ENCODE measurements at regions not wholly inside any gene's neighbourhood (a gene's known extent, or its start where the extent isn't known, plus 50 kb on each side); places are given as distances from the start of the nearest gene placed in this dataset.

GRCh38 chr15:54808321-54808720, 388.4 kb downstream of the RSL24D1 start:
- H3K27me3 ChIP-seq = no peaks in the 10 kb centered on the region
- no peaks in the 10 kb centered on the region for H3K4me1 ChIP-seq
- 80 to 82% methylated on average over 3 of the region's 3 CpGs for WGBS, 2 donors
- no peaks in the 10 kb centered on the region for H3K9me3 ChIP-seq
- intact Hi-C loops (cut with DNase I; ENCODE audit: low total_unique reads) = no loop called here
- TF ChIP-seq POLR2A (IDR thresholded peaks at IDR 0.05) (no peak), CTCF (IDR thresholded peaks at IDR 0.05) (no peak)
- no peak overlapping the region for H3K4me3 ChIP-seq
- no peak for DNase-seq
- H3K27ac ChIP-seq = no peak overlapping the region
- H3K36me3 ChIP-seq (ENCODE audit: low read depth, missing control alignments) = no peaks in the 10 kb centered on the region

- no peaks in the 10 kb centered on the region for H3K36me3 ChIP-seq (ENCODE audit: low read depth, missing control alignments)
- no peak overlapping the region for H3K4me3 ChIP-seq
- H3K4me1 ChIP-seq = no peaks in the 10 kb centered on the region
- H3K9me3 ChIP-seq = no peaks in the 10 kb centered on the region
- TF ChIP-seq CTCF (IDR thresholded peaks at IDR 0.05) = no peak
- no peak for TF ChIP-seq POLR2A (IDR thresholded peaks at IDR 0.05)
- intact Hi-C loops (cut with DNase I; ENCODE audit: low total_unique reads) = no loop called here
- H3K27me3 ChIP-seq = no peaks in the 10 kb centered on the region
- H3K27ac ChIP-seq = no peak overlapping the region
- 85 to 86% methylated on average over 1 of the region's 1 CpG for WGBS, 2 donors
- no peak for DNase-seq
Observed at GRCh38 chr15:54803987-54804386, 392.8 kb downstream of the RSL24D1 start.

GRCh38 chr15:54803134-54803808, 393.5 kb downstream of the RSL24D1 start:
- 73 to 77% methylated on average over 4 of the region's 4 CpGs for WGBS, 2 donors
- Histone ChIP-seq H3K27me3 (no peaks in the 10 kb centered on the region), H3K4me1 (no peaks in the 10 kb centered on the region), H3K4me3 (no peak overlapping the region), H3K36me3 (ENCODE audit: low read depth, missing control alignments) (no peaks in the 10 kb centered on the region), H3K27ac (no peak overlapping the region), H3K9me3 (no peaks in the 10 kb centered on the region)
- no peak for DNase-seq
- intact Hi-C loops (cut with DNase I; ENCODE audit: low total_unique reads) = no loop called here
- TF ChIP-seq CTCF (IDR thresholded peaks at IDR 0.05) = no peak
- no peak for TF ChIP-seq POLR2A (IDR thresholded peaks at IDR 0.05)

GRCh38 chr15:54792526-54792925, 404.2 kb downstream of the RSL24D1 start:
- Histone ChIP-seq H3K36me3 (ENCODE audit: low read depth, missing control alignments) (no peaks in the 10 kb centered on the region), H3K4me3 (no peak overlapping the region), H3K27me3 (no peaks in the 10 kb centered on the region), H3K9me3 (no peaks in the 10 kb centered on the region), H3K4me1 (no peaks in the 10 kb centered on the region), H3K27ac (no peak overlapping the region)
- WGBS, 2 donors = 89 to 93% methylated on average over 1 of the region's 1 CpG
- TF ChIP-seq POLR2A (IDR thresholded peaks at IDR 0.05) = no peak
- TF ChIP-seq CTCF (IDR thresholded peaks at IDR 0.05) = no peak
- intact Hi-C loops (cut with DNase I; ENCODE audit: low total_unique reads) = no loop called here
- no peak for DNase-seq

GRCh38 chr15:54790693-54791092, 406.0 kb downstream of the RSL24D1 start:
- H3K4me1 ChIP-seq = no peaks in the 10 kb centered on the region
- intact Hi-C loops (cut with DNase I; ENCODE audit: low total_unique reads) = no loop called here
- H3K4me3 ChIP-seq = no peak overlapping the region
- H3K27me3 ChIP-seq = no peaks in the 10 kb centered on the region
- H3K9me3 ChIP-seq = no peaks in the 10 kb centered on the region
- no peak overlapping the region for H3K27ac ChIP-seq
- no peak for DNase-seq
- no peaks in the 10 kb centered on the region for H3K36me3 ChIP-seq (ENCODE audit: low read depth, missing control alignments)
- WGBS, 2 donors = 74% methylated on average over 1 of the region's 1 CpG
- TF ChIP-seq CTCF (IDR thresholded peaks at IDR 0.05) (no peak), POLR2A (IDR thresholded peaks at IDR 0.05) (no peak)

Data from testis (tissue), 2 donors.